GM21381 (cell line): ENCODE measurements at regions not wholly inside any gene's neighbourhood (a gene's known extent, or its start where the extent isn't known, plus 50 kb on each side); places are given as distances from the start of the nearest gene placed in this dataset.
"Not testable (repeated sequence)": the region's sequence is repeated elsewhere in the genome, so short reads cannot be mapped to it uniquely, and the experiment has no call there.

Experiments
- ATAC-seq: cut with Tn5 transposase; IDR thresholded peaks from one replicate; pipeline ENCODE4 v1.9.1; 2021; ENCODE audit warnings: mild to moderate bottlenecking, moderate library complexity; ENCODE audit not compliant: unreplicated experiment

- no peak for ATAC-seq
Observed at GRCh38 chr3:161894657-161895056, 398.0 kb downstream of the OTOL1 start.

GRCh38 chr3:161905520-161906132, 409.0 kb downstream of the OTOL1 start:
- no peak for ATAC-seq

GRCh38 chr3:161913786-161914389, 417.3 kb downstream of the OTOL1 start:
- no peak for ATAC-seq

- ATAC-seq, result no peak
Observed at GRCh38 chr3:161914703-161915417, 418.3 kb downstream of the OTOL1 start.

- ATAC-seq, result no peak
Observed at GRCh38 chr3:161915418-161915750, 418.8 kb downstream of the OTOL1 start.

- ATAC-seq, result no peak
Observed at GRCh38 chr3:161920196-161920595, 423.6 kb downstream of the OTOL1 start.

GRCh38 chr3:161925749-161926360, 429.2 kb downstream of the OTOL1 start:
- no peak for ATAC-seq

GRCh38 chr3:161927131-161927530, 430.5 kb downstream of the OTOL1 start:
- no peak for ATAC-seq

- ATAC-seq, result no peak
Observed at GRCh38 chr3:161939918-161940620, 443.5 kb downstream of the OTOL1 start.

DNA sequence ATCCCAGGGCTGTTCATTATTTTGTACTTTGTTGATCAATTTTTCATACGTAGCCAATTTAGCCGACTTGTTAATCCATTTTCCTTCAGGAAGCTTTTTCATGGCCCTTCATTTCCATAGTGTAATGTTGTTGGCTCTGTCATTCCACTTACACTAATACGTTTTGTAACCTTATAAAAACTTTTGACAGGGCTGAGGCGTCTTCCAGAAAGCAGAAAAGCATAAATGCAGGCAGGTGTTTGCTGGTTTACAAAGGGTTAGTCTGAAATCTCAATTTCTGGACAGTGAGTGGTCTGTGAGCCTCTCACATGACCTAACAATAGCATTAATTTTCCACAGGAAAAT, 444.0 kb downstream of the OTOL1 start:
- no peak for ATAC-seq

GRCh38 chr3:161941891-161942290, 445.3 kb downstream of the OTOL1 start:
- ATAC-seq, result no peak

DNA sequence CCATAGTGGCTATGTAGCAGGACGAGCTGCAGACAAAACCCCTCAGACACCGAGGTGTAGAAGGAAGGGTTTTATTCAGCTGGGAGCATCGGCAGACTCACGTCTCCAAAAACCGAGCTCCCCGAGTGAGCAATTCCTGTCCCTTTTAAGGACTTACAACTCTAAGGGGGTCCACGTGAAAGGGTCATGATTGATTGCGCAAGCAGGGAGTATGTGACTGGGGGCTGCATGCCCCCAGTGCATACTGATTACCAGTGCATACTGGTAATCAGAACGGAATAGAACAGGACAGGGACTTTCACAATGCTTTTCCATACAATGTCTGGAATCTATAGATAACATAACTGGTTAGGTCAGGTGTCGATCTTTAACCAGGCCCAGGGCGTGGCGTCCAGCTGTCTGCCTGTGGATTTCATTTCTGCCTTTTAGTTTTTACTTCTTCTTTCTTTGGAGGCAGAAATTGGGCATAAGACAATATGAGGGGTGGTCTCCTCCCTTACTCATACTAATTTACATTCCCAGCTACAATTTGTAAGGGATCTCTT, 447.3 kb downstream of the OTOL1 start:
- not testable (repeated sequence) for ATAC-seq

- ATAC-seq, result no peak
Observed at GRCh38 chr3:161946443-161946960, 449.9 kb downstream of the OTOL1 start.

- ATAC-seq, result no peak
Observed at GRCh38 chr3:161950318-161950868, 453.8 kb downstream of the OTOL1 start.

DNA sequence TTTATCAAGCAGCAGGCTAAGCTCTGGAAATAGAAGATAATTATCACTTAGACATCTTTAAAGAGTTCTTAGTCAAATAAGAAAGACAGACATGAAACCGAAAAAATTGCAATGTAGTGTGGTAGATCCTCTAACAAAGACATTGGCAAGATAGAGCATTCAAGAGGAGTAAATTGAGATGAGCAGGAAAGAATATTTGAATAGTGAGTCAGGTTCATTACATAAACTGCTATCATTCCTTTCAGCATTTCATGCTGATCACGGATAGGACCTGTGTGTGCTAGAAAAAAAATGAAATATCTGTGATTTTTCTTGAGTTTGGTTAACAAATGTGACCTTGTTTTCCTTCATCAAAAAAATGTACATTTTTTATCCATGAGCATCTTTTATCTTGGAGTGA, 460.9 kb downstream of the OTOL1 start:
- ATAC-seq, result no peak

DNA sequence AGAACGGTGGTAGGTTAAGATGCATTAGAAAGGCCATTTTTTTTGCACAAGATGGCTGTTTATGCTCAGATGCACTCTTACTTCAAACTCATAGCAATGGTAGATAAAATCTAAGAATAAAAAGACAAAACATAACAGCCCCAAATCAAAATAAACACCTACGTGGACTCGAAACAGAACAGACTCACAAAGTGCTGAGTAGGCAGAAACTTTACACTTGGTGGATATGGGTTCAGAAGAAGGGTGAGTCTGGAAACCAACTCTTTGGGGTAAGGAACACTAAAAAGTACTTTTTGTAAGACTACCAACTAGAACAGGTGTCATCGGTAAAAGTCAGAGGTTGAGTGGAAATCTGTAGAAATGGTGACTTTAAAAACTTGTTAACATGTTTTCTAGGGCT, 468.2 kb downstream of the OTOL1 start:
- ATAC-seq, result no peak

- no peak for ATAC-seq
Observed at GRCh38 chr3:161969867-161970266, 473.3 kb downstream of the OTOL1 start.

DNA sequence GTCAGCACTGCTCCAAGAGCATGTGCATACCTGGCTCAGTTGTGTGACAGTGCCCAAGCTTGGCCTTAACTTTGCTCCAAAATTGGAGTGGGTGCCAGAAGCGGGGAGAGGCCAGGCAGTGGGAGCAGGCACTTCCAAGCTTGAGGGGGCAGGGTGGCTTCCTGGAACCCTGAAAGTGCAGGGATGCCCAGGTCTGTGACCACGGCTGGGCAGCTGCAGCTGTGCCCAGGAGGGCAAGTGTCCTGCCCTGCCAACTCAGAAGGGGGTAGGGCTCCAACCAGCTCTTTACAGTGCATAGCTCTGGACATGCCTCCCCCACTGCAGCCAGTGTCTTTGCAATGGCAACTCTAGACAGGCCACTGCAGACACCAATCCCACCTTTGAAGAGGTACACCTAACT, 478.6 kb downstream of the OTOL1 start:
- no peak for ATAC-seq

DNA sequence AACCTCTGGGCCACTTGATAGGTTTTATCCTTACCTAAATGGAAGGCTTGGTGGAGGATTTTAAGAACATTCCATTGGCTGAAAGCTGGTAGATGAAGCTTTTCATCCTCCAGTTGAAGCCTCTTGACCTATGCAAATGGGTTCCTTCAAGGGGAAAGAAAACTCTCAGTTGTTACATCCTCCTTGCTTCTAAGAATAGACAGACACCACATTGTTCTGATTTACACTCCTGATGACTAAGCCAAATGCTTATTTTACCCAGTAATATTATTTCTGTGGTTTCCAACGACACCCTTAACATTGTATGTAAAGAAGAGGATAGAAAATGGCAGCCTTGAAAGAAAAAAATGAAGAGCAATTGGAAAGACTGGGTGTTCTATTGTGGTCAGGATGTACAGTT, 480.5 kb downstream of the OTOL1 start:
- no peak for ATAC-seq

- no peak for ATAC-seq
Observed at GRCh38 chr3:161977850-161978249, 481.2 kb downstream of the OTOL1 start.

DNA sequence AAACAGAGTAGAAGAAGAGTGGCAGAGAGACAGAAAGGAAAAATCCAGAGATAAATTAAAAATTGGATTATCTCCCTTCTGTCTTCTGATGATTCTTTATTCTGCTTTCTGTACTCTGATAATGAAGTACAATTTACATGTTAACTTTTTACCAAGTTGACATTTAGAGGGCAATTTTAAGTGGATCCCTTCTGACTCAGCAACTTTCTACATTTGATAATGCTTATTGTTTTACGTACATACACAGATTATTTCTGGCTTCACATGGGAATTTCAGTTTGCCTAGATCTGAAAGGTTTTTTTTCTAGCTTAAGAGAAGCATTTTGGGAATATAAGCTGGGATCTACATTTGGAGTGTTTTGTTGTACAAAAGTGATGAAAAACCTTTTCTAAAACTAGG, 491.3 kb downstream of the OTOL1 start:
- ATAC-seq, result no peak
